ENCODE measurements at regions not wholly inside any gene's neighbourhood (a gene's known extent, or its start where the extent isn't known, plus 50 kb on each side); places are given as distances from the start of the nearest gene placed in this dataset.

GRCh38 chr13:60986301-60986700 is 429.3 kb downstream of the PCDH20 start:
- no peak for TF ChIP-seq CTCF (IDR thresholded peaks at IDR 0.05; ENCODE audit: insufficient read depth, low read length)
- DNase-seq (ENCODE audit: low read depth): no peak
- no peak overlapping the region for H3K4me3 ChIP-seq (ENCODE audit: low read depth, low read length)

- no peak for DNase-seq (ENCODE audit: low read depth)
- H3K4me3 ChIP-seq (ENCODE audit: low read depth, low read length): no peak overlapping the region
- TF ChIP-seq CTCF (IDR thresholded peaks at IDR 0.05; ENCODE audit: insufficient read depth, low read length): no peak
Measured at GRCh38 chr13:60981407-60981806, 434.2 kb downstream of the PCDH20 start.

GRCh38 chr13:60976367-60976766 is 439.3 kb downstream of the PCDH20 start:
- TF ChIP-seq CTCF (IDR thresholded peaks at IDR 0.05; ENCODE audit: insufficient read depth, low read length): no peak
- no peak for DNase-seq (ENCODE audit: low read depth)
- no peak overlapping the region for H3K4me3 ChIP-seq (ENCODE audit: low read depth, low read length)

GRCh38 chr13:60974296-60974695 is 441.4 kb downstream of the PCDH20 start:
- TF ChIP-seq CTCF (IDR thresholded peaks at IDR 0.05; ENCODE audit: insufficient read depth, low read length): no peak
- DNase-seq (ENCODE audit: low read depth): no peak
- no peak overlapping the region for H3K4me3 ChIP-seq (ENCODE audit: low read depth, low read length)

GRCh38 chr13:60973529-60973928 is 442.1 kb downstream of the PCDH20 start:
- no peak for DNase-seq (ENCODE audit: low read depth)
- H3K4me3 ChIP-seq (ENCODE audit: low read depth, low read length): no peak overlapping the region
- no peak for TF ChIP-seq CTCF (IDR thresholded peaks at IDR 0.05; ENCODE audit: insufficient read depth, low read length)

- H3K4me3 ChIP-seq (ENCODE audit: low read depth, low read length): no peak overlapping the region
- TF ChIP-seq CTCF (IDR thresholded peaks at IDR 0.05; ENCODE audit: insufficient read depth, low read length): no peak
- no peak for DNase-seq (ENCODE audit: low read depth)
Measured at GRCh38 chr13:60970736-60971135, 444.9 kb downstream of the PCDH20 start.

GRCh38 chr13:60969656-60970055 is 446.0 kb downstream of the PCDH20 start:
- no peak overlapping the region for H3K4me3 ChIP-seq (ENCODE audit: low read depth, low read length)
- TF ChIP-seq CTCF (IDR thresholded peaks at IDR 0.05; ENCODE audit: insufficient read depth, low read length): no peak
- DNase-seq (ENCODE audit: low read depth): no peak

Measured in fibroblast of the aortic adventitia (primary cell).